ENCODE measurements at regions not wholly inside any gene's neighbourhood (a gene's known extent, or its start where the extent isn't known, plus 50 kb on each side); places are given as distances from the start of the nearest gene placed in this dataset.
"Not testable (repeated sequence)": the region's sequence is repeated elsewhere in the genome, so short reads cannot be mapped to it uniquely, and the experiment has no call there.

GRCh38 chr15:69673291-69673881, 220.8 kb downstream of the RPLP1 start:
- TF ChIP-seq CTCF (IDR thresholded peaks at IDR 0.05; ENCODE audit: borderline replicate concordance, insufficient read depth, low read depth, low read length), result no peak

DNA sequence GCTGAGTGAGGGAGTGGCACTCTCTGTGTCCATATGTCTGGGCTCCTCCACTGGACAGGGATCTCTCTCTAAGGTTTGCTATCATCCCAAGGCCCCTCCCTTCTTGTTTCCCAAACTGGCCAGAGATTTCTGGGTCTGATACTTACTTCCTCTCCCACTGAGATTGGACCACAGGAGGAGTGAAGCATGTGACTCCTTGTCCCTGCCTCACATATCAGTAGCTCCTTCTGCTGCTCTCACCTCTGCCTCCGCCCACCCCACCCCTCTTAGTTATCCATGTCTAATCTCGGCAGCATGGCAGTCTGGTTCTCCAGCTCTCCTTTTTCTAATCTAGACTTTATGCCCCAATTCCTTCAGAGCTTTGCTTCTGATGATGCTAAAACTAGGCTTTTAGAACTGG, 223.1 kb downstream of the RPLP1 start:
- H3K4me3 ChIP-seq (ENCODE audit: low read depth, low read length), result no peak overlapping the region
- no peak for TF ChIP-seq CTCF (IDR thresholded peaks at IDR 0.05; ENCODE audit: borderline replicate concordance, insufficient read depth, low read depth, low read length)

More at GRCh38 chr15:69673291-69673881, 220.8 kb downstream of the RPLP1 start:
- H3K4me3 ChIP-seq (ENCODE audit: low read depth, low read length), result no peak overlapping the region

DNA sequence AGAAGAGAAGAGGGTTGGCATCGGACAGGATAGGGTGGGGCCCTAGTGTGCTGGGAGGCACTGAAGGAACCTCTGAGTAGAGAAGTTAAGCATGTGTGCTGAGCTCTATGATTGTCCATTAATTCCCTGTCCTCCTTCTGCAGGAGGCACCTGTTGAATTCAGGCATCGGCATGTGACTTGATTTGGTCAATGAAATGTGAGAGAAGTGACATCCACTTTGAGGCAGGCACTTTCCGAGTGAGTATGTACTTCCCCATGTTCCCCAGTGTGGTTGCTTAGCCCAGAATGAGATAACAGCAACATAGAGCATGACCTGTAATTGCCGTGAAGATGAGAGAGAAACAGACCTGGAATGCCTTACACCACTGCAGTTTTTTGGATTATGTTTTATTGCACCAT, 224.8 kb downstream of the RPLP1 start:
- TF ChIP-seq CTCF (IDR thresholded peaks at IDR 0.05; ENCODE audit: borderline replicate concordance, insufficient read depth, low read depth, low read length), result no peak
- H3K4me3 ChIP-seq (ENCODE audit: low read depth, low read length), result no peak overlapping the region

DNA sequence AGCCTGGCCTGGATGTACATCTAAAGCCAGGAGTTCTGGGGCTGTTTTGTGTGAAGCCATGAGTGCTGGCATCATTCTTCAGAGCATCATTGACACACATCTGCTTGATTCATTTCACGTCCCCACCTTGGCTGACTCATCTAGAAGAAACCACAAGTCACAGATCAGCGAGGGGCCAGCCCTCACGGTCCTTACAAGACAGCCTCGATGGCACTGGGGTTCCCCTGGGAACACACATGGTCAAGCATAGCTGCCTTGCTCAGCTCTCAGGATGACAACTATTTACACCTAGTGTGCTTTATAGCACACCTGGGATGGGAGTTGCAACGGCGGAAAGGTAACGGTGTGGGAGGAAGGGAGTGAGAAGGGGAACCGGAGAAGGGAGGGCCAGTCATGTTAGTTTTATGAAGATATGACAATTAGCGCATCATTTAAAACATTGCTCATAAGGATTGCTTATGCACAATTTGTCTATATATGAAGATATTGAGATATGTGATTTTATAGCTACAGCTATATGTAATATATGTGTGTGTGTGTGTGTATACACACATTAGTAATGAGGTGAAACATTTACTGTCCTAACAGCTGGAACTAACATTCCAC, 227.1 kb downstream of the RPLP1 start:
- no peak overlapping the region for H3K4me3 ChIP-seq (ENCODE audit: low read depth, low read length)
- TF ChIP-seq CTCF (IDR thresholded peaks at IDR 0.05; ENCODE audit: borderline replicate concordance, insufficient read depth, low read depth, low read length), result no peak

DNA sequence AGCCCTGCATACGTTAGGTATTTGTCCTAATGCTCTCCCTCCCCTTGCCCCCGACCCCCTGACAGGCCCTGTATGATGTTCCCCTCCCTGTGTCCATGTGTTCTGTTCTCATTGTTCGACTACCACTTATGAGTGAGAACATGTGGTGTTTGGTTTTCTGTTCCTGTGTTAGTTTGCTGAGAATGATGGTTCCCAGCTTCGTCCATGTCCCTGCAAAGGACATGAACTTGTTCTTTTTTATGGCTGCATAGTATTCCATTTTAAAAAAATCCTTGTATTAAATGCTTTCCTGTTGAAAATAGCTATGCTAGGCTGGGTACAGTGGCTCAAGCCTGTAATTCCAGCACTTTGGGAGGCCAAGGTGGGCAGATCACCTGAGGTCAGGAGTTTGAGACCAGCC, 232.2 kb downstream of the RPLP1 start:
- H3K4me3 ChIP-seq (ENCODE audit: low read depth, low read length), result not testable (repeated sequence)

DNA sequence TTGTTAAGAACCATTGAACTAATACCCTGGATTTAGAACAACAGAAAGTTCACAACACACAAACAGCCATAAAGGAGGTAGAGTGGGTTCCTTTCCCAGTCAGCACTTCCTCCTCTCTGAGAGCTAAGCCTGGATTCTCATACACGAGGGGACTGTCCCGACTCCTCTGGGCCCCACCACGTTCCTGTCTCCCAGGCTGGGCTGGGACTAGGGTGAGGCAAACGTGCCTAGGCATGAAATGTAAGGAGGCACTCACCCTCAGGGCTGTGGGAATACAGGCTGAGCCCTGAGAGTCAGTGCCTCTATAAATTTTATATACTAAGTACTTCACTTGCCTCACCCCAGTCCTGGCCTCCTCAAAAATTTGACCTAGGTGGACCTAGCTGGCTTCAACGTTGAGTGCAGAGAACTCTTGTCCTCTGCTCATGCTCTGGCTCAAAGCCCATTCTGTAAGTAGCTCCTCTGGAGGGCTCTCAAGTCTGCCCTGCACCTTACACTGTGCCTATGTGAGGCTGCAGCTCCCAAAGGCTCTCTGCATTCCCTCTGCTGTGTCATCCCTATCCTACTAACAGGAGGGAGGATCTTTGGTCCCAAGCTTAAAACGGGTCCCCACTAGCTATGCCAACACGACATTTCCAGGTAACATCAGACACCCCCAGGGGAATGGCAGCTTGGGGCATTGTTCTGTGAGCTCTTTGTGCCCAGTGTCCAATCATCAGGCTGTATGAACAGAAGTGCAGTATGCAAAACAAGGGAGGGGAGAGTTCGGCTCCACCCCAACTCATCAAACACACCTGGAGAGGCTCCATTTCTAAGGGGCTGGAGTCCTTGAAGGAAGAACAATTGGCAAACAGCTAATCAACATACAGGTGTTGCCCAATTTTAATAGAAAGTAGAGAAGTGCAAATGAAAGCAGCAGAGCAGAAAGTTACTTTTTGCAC, 233.2 kb downstream of the RPLP1 start:
- no peak overlapping the region for H3K4me3 ChIP-seq (ENCODE audit: low read depth, low read length)
- TF ChIP-seq CTCF (IDR thresholded peaks at IDR 0.05; ENCODE audit: borderline replicate concordance, insufficient read depth, low read depth, low read length), result no peak

DNA sequence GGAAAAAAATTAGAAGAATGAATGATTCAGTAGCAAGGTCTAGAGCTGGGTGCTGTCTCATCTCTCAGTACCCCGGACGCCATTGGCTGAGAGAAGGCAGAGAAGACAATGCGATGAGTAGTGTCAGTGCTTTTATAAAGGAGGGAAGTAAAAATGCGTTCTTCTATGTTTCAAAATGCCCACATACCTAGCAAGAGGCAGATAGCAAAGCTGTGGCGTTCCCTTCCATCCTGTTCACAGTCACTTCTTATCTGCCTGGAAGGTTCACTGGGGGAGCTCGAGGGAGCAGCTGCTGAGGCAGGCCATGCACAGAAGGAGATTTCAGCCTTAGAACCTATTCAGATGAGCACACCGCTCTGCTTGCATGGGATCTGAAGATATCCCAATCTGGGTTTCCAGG, 234.0 kb downstream of the RPLP1 start:
- H3K4me3 ChIP-seq (ENCODE audit: low read depth, low read length), result no peak overlapping the region
- TF ChIP-seq CTCF (IDR thresholded peaks at IDR 0.05; ENCODE audit: borderline replicate concordance, insufficient read depth, low read depth, low read length), result no peak
